Activated T-cell treated with anti-CD3 and anti-CD28 coated beads, Interleukin-2, amount 50 U/mL, for 72 hours (primary cell): ENCODE measurements at regions not wholly inside any gene's neighbourhood (a gene's known extent, or its start where the extent isn't known, plus 50 kb on each side); places are given as distances from the start of the nearest gene placed in this dataset.
"Not testable (repeated sequence)": the region's sequence is repeated elsewhere in the genome, so short reads cannot be mapped to it uniquely, and the experiment has no call there.

ENCODE experiments used
- ATAC-seq, 2 donors: fragments of 150-1000 bp; cut with Tn5 transposase; replicated peaks in 1 of 2; 2 replicates each; pipeline ENCODE4 v1.10.0; 2021; ENCODE audit warnings: moderate library complexity in 2 of 2, mild to moderate bottlenecking in 1 of 2
- DNase-seq, 2 donors: peaks; one replicate each; pipeline ENCODE4 v3.0.0; 2021 to 2022; ENCODE audit warnings: mixed read lengths in 1 of 2
- H3K27ac Mint-ChIP-seq: one replicate; pipeline ENCODE4 v1.8.0; 2022; ENCODE audit warnings: mild to moderate bottlenecking, moderate library complexity, mixed read lengths
- H3K27me3 Mint-ChIP-seq: one replicate; pipeline ENCODE4 v1.8.0; 2022; ENCODE audit warnings: low read depth, mixed read lengths
- H3K36me3 Mint-ChIP-seq, 2 donors: one replicate each; pipeline ENCODE4 v1.8.0; 2022; ENCODE audit warnings: mixed read lengths in 2 of 2, mild to moderate bottlenecking in 1 of 2; ENCODE audit not compliant: insufficient read depth in 2 of 2
- H3K4me1 Mint-ChIP-seq: one replicate; pipeline ENCODE4 v1.8.0; 2022; ENCODE audit warnings: low read depth, mixed read lengths
- H3K4me3 Mint-ChIP-seq, 2 donors: one replicate each; pipeline ENCODE4 v1.8.0; 2022; ENCODE audit warnings: mild to moderate bottlenecking in 2 of 2, mixed read lengths in 2 of 2, moderate library complexity in 2 of 2
- H3K9me3 Mint-ChIP-seq, 2 donors: one replicate each; pipeline ENCODE4 v1.8.0; 2022; ENCODE audit warnings: mixed read lengths in 2 of 2

DNA sequence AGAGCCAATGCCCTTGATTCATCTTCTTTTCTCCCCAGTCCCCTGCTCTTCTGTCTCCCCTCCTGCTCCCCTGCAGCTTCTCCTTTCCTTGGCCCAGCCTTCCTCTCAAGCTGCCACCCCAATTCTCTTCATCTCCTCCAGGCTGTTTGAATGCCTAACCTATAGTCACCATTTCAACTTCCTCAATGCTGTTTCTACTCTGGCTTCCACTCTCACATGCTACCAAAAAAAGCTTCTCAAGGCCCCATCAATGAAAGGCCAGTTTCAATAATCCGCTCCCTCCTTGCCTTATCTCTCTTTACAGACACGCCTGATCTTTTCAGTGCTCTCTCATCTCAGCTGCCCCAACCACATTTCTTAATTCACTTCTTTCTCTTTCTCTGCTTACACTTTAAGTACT is 212.2 kb upstream of the GPR149 start:
- peaks cover 0 to 3% of the 10 kb centered on the region in 2 donors for H3K36me3 Mint-ChIP-seq
- H3K27ac Mint-ChIP-seq = no peak overlapping the region
- DNase-seq = no peak
- no peaks in the 10 kb centered on the region for H3K4me1 Mint-ChIP-seq
- H3K27me3 Mint-ChIP-seq = no peaks in the 10 kb centered on the region
- no peak overlapping the region for H3K4me3 Mint-ChIP-seq
- peaks cover 3 to 4% of the 10 kb centered on the region in 2 donors for H3K9me3 Mint-ChIP-seq
- ATAC-seq = no peak

DNA sequence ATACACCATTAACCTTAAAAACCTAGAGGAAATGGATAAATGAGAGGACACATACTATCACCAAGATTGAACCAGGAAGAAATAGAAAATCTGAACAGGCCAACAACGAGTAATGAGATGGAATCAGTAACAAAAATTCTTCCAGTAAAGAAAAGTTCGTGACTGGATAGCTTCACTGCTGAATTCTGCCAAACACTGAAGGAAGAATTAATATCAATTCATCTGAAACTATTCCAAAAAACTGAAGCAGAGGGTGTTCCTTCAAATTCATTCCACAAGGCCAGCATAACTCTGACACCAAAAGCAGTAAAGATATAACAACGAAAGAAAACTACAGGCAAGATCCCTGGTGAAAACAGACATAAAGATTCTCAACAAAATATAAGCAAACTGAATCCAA is 195.8 kb upstream of the GPR149 start:
- H3K4me3 Mint-ChIP-seq = no peak overlapping the region
- no peaks in the 10 kb centered on the region for H3K27me3 Mint-ChIP-seq
- H3K36me3 Mint-ChIP-seq = peaks cover 2 to 3% of the 10 kb centered on the region in 2 donors
- ATAC-seq (no peak), DNase-seq (no peak)
- H3K4me1 Mint-ChIP-seq = no peaks in the 10 kb centered on the region
- H3K9me3 Mint-ChIP-seq = peaks cover 6 to 13% of the 10 kb centered on the region in 2 donors
- H3K27ac Mint-ChIP-seq = no peak overlapping the region

DNA sequence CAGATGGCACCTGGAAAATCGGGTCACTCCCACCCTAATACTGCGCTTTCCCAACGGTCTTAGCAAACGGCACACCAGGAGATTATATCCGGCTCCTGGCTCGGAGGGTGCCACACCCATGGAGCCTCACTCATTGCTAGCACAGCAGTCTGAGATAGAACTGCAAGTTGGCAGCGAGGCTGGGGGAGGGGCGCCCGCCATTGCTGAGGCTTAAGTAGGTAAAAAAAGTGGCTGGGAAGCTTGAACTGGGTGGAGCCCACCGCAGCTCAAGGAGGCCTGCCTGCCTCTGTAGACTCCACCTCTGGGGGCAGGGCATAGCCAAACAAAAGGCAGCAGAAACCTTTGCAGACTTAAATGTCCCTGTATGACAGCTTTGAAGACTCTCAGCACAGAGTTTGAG is 189.6 kb upstream of the GPR149 start:
- not testable (repeated sequence) for DNase-seq, ATAC-seq

DNA sequence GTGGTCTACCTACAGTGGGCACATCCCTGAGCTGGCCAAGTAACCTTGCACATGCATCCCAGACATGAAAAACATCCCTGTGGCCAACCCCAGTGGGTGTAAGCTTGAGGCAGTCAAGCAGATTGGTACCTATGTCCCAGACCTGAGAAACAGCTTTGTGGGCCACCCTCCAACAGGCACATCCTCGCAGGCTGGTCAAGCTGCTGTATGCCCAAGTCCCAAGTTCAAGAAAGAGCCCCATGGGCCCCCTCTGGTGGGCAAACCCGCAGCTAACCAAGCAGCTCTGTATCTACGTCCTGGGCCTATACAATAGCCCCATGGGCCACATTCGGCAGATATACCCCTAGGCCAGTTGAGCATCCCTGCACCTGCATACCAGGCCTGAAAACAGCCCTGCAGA is 186.3 kb upstream of the GPR149 start:
- Mint-ChIP-seq H3K36me3 (peaks cover 0 to 2% of the 10 kb centered on the region in 2 donors), H3K9me3 (peaks cover 10 to 11% of the 10 kb centered on the region in 2 donors), H3K27me3 (no peaks in the 10 kb centered on the region), H3K27ac (no peak overlapping the region), H3K4me1 (no peaks in the 10 kb centered on the region), H3K4me3 (no peak overlapping the region)
- DNase-seq (no peak), ATAC-seq (no peak)

More for the DNA sequence above, 189.6 kb upstream of the GPR149 start:
- H3K9me3 Mint-ChIP-seq = peaks cover 12 to 19% of the 10 kb centered on the region in 2 donors
- not testable (repeated sequence) for H3K4me1 Mint-ChIP-seq, H3K27me3 Mint-ChIP-seq, H3K27ac Mint-ChIP-seq, H3K4me3 Mint-ChIP-seq, H3K36me3 Mint-ChIP-seq

DNA sequence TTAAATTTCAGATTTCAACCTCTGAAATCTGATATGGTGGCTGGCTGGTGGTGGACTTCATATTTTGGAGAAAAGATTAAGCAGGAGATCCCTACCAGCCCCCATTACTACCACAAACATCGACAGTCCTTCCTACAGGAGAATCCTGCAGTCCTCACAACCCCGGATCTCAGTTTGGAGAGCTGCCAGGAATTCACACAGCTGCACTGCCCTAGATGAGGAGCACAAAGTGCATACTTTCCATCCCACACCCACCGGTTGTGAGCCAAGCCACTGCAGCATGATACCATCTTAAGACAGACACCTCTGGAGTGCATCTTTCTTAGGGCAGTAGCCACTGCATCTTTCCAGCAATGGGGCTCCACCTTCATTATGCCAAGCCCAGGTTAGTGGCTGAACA is 185.5 kb upstream of the GPR149 start:
- no peak for ATAC-seq
- H3K9me3 Mint-ChIP-seq = peaks cover 7% of the 10 kb centered on the region in 2 donors
- DNase-seq = no peak
- H3K27me3 Mint-ChIP-seq = no peaks in the 10 kb centered on the region
- no peak overlapping the region for H3K27ac Mint-ChIP-seq
- H3K4me3 Mint-ChIP-seq = no peak overlapping the region
- H3K36me3 Mint-ChIP-seq = peaks cover 0 to 2% of the 10 kb centered on the region in 2 donors
- no peaks in the 10 kb centered on the region for H3K4me1 Mint-ChIP-seq

DNA sequence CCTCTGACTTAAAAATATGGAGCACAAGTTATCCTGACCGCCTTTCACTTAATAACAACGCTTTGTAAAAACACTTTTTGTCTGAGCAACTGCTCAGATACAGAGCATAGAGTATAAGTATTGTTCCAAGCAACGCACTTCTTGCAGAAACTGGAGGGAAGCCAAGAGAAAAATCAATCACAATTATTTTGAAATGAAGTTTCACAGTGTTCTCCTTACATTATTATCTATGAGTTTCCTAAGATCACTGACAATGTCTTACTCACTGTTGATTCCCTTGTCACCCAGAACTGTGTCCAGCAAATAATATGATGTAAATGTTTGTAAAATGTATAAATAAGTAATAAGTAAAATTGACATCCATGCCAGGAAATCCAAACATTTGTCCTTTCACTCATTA is 184.6 kb upstream of the GPR149 start:
- Mint-ChIP-seq H3K36me3 (peaks cover 0 to 2% of the 10 kb centered on the region in 2 donors), H3K9me3 (peaks cover 6 to 7% of the 10 kb centered on the region in 2 donors), H3K4me1 (no peaks in the 10 kb centered on the region), H3K27me3 (no peaks in the 10 kb centered on the region), H3K27ac (no peak overlapping the region), H3K4me3 (no peak overlapping the region)
- no peak for ATAC-seq
- no peak for DNase-seq

DNA sequence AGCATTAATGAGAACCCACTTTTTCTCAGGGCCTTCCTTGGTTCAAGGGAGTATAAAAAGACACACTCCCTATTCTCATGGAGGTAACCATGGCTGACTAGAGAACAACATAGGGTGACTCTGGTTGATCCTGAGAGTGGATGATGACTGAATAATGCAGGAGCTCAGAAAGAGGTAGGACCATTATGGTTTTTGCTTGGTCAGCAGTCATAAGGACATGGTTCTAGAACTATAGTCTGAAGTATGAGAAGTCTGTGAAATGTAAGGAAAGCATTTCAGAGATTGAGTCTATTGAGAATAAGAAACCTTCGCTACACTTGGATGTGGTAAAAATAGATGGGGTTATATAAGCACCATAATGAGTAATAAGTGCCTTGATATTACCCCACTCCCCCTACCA is 184.1 kb upstream of the GPR149 start:
- H3K36me3 Mint-ChIP-seq = peaks cover 0 to 2% of the 10 kb centered on the region in 2 donors
- no peaks in the 10 kb centered on the region for H3K27me3 Mint-ChIP-seq
- H3K9me3 Mint-ChIP-seq = peaks cover 6 to 7% of the 10 kb centered on the region in 2 donors
- ATAC-seq (no peak), DNase-seq (no peak)
- H3K27ac Mint-ChIP-seq = no peak overlapping the region
- no peaks in the 10 kb centered on the region for H3K4me1 Mint-ChIP-seq
- H3K4me3 Mint-ChIP-seq = no peak overlapping the region

DNA sequence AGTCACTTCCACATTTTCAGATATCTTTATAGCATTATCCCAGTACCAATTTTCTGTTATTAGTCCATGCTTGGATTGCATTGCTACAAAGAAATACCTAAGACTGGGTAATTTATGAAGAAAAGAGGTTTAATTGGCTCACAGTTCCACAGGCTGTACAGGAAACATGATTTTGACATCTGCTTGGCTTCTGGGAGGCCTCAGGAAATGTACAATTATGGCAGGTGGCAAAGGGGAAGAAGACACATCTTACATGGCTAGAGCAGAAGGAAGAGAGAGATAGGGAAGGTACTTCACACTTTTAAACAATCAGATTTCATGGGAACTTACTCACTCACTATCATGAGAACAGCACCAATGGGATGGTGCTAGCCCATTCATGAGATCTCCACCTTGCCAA is 172.3 kb upstream of the GPR149 start:
- ATAC-seq = no peak
- Mint-ChIP-seq H3K36me3 (no peaks in the 10 kb centered on the region), H3K4me1 (no peaks in the 10 kb centered on the region)

DNA sequence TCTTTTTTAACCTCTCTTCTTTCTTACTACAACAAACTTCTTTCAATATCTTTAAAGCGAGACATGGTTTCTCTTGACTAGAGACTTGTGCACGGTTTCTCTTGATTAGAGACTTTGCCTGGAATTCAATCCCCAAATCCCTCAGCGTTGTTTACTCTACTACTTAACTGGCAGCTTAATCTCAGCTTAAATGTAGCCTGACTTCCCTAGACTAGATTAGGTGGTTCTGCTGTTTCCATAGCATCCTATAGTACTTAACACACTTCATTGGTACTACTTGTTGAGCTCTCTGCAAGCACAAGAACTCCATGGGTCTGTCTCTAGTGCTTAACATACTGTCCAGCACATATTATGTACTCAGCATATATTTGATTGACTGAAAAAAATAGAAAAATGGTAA is 168.2 kb upstream of the GPR149 start:
- Mint-ChIP-seq H3K27me3 (no peaks in the 10 kb centered on the region), H3K36me3 (no peaks in the 10 kb centered on the region), H3K4me3 (no peak overlapping the region), H3K4me1 (no peaks in the 10 kb centered on the region), H3K9me3 (peaks cover 11% of the 10 kb centered on the region in 2 donors), H3K27ac (no peak overlapping the region)
- DNase-seq = no peak
- no peak for ATAC-seq

More for the DNA sequence above, 172.3 kb upstream of the GPR149 start:
- peaks cover 9 to 10% of the 10 kb centered on the region in 2 donors for H3K9me3 Mint-ChIP-seq
- no peaks in the 10 kb centered on the region for H3K27me3 Mint-ChIP-seq
- no peak for DNase-seq
- no peak overlapping the region for H3K27ac Mint-ChIP-seq
- no peak overlapping the region for H3K4me3 Mint-ChIP-seq

DNA sequence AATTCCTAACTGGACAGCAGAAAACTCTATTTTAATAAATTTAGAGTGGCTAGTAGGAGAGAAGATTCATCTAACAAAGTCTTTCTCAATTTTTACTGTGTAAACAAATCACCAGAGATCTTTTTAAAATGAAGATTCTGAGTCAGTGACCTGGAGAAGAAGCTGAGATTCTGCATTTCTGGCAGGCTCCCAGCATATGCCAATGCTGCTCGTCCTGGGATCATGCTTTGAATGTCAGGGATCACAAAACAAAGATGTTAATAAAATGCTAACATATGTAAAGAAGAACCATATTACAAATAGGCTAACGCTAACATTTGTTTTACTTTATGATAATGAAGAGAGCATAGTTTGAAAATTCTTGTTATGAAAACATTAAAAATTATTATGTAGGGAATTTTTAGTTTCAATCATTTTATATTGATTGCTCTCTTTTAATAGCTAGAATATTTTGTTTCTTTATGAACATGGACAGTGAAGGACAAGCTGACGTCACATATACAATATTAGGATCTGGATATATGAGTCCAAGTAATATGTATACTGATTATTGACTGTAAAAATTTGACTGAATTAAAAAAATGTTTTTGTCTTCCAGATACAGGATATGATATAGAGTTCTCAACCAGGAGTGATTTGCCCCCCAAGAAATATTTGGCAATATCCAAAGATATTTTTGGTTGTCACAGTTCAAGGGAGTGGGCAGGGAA is 160.8 kb upstream of the GPR149 start:
- Mint-ChIP-seq H3K4me3 (no peak overlapping the region), H3K27me3 (no peaks in the 10 kb centered on the region), H3K4me1 (no peaks in the 10 kb centered on the region), H3K9me3 (peaks cover 0 to 1% of the 10 kb centered on the region in 2 donors), H3K36me3 (no peaks in the 10 kb centered on the region), H3K27ac (no peak overlapping the region)
- ATAC-seq (no peak), DNase-seq (no peak)

DNA sequence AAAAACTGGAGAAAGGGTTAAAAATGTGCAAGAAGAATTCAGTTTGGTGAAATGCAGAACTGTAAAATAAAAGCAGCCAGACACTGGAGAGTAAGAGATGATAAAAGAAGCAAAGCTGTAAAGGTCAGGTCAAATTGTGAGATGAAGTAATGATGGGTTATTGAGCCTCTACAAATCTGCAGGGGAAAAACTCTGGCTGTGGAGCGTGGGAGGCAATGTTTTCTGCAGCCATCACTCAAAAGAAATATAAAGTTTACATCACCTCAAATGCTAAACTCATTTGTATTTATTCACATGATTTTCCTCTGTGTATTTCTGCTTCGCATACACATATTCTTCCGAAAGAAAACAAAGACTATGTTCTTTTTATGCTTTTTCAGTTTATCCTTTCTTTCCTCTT is 158.8 kb upstream of the GPR149 start:
- H3K27me3 Mint-ChIP-seq = no peaks in the 10 kb centered on the region
- ATAC-seq (no peak), DNase-seq (no peak)
- H3K4me3 Mint-ChIP-seq = no peak overlapping the region
- no peaks in the 10 kb centered on the region for H3K36me3 Mint-ChIP-seq
- no peak overlapping the region for H3K27ac Mint-ChIP-seq
- no peaks in the 10 kb centered on the region for H3K4me1 Mint-ChIP-seq
- peaks cover 0 to 1% of the 10 kb centered on the region in 2 donors for H3K9me3 Mint-ChIP-seq

DNA sequence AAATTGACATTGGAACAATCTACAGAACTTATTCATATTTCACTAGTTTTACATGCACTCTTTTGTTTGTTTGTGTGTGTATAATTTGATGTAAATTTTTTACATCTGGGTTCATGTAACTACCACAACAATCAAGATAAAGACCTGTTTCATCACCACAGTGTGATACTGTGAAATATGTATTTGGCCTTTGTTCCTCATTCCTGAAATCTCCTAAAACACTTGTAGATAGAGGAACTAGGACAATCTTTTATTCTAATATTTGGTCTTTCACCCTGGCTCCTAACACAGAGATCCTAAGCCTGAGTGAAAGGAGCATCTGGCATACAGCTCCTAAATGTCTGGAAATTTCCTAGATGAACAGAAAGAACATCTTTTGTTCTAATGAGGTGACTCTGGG is 155.0 kb upstream of the GPR149 start:
- H3K27ac Mint-ChIP-seq = no peak overlapping the region
- DNase-seq (no peak), ATAC-seq (no peak)
- H3K36me3 Mint-ChIP-seq = no peaks in the 10 kb centered on the region
- no peaks in the 10 kb centered on the region for H3K9me3 Mint-ChIP-seq
- H3K27me3 Mint-ChIP-seq = no peaks in the 10 kb centered on the region
- H3K4me1 Mint-ChIP-seq = no peaks in the 10 kb centered on the region
- no peak overlapping the region for H3K4me3 Mint-ChIP-seq

DNA sequence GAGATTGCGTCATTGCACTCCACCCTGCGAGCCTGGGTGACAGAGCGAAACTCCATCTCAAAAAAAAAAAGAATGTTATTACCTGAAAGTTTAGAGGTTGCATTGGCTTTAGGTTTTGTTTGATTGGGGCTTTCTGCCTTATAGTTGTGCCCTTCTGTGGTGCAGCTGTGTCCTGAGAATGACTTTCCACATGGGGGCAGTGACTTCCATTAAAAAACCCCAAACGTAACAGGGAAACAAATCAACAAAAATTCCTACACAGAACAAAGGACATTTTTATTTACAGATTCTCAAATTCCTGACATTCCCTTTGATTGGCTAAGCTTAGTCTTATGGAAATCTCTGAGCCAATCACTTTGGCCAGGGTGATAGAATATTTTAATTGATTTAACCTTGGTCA is 154.1 kb upstream of the GPR149 start:
- ATAC-seq (no peak), DNase-seq (no peak)
- H3K9me3 Mint-ChIP-seq = peaks cover under 1 to 1% of the 10 kb centered on the region in 2 donors
- H3K36me3 Mint-ChIP-seq = no peaks in the 10 kb centered on the region
- H3K27ac Mint-ChIP-seq = no peak overlapping the region
- H3K27me3 Mint-ChIP-seq = no peaks in the 10 kb centered on the region
- no peaks in the 10 kb centered on the region for H3K4me1 Mint-ChIP-seq
- H3K4me3 Mint-ChIP-seq = no peak overlapping the region

DNA sequence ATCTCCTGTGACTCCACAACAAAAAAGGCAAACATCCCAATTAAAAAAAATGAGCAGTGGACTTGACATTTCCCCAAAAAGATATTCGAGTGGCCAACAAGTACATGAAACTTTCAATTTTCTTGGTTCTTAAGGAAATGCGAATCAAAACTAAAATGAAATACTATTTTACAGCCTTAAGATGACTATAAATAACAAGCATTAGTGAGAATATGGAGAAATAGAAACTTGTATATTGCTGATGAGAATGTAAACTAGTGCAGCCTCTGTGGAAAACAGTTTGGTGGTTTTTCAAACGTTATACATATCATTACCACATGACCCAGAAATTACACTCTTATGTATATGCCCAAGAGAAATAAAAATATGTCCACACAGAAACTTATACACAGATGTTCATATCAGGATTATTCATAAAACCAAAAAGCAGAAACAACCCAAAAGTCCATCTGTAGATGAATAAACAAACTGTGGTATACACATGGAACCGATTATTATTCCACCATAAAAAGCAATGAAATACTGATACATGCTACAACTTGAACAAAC is 153.2 kb upstream of the GPR149 start:
- ATAC-seq (no peak), DNase-seq (no peak)
- H3K9me3 Mint-ChIP-seq = peaks cover 3 to 7% of the 10 kb centered on the region in 2 donors
- no peak overlapping the region for H3K4me3 Mint-ChIP-seq
- no peaks in the 10 kb centered on the region for H3K27me3 Mint-ChIP-seq
- H3K27ac Mint-ChIP-seq = no peak overlapping the region
- H3K36me3 Mint-ChIP-seq = no peaks in the 10 kb centered on the region
- H3K4me1 Mint-ChIP-seq = no peaks in the 10 kb centered on the region
